GM19463 (cell line): ENCODE measurements at regions not wholly inside any gene's neighbourhood (a gene's known extent, or its start where the extent isn't known, plus 50 kb on each side); places are given as distances from the start of the nearest gene placed in this dataset.

Experiments
- ATAC-seq: cut with Tn5 transposase; IDR thresholded peaks from one replicate; pipeline ENCODE4 v1.9.1; 2021; ENCODE audit warnings: mild to moderate bottlenecking, moderate library complexity; ENCODE audit not compliant: unreplicated experiment

GRCh38 chr6:166776571-166776970, 149.5 kb upstream of the RPS6KA2 start:
- no peak for ATAC-seq

- ATAC-seq = no peak
Measured at GRCh38 chr6:166775923-166776220, 148.8 kb upstream of the RPS6KA2 start.

- no peak for ATAC-seq
Measured at GRCh38 chr6:166775180-166775922, 148.3 kb upstream of the RPS6KA2 start.

GRCh38 chr6:166774770-166775169, 147.7 kb upstream of the RPS6KA2 start:
- ATAC-seq = no peak

- no peak for ATAC-seq
Measured at GRCh38 chr6:166774292-166774691, 147.2 kb upstream of the RPS6KA2 start.

- ATAC-seq = no peak
Measured at GRCh38 chr6:166772518-166772917, 145.5 kb upstream of the RPS6KA2 start.

GRCh38 chr6:166771701-166772100, 144.7 kb upstream of the RPS6KA2 start:
- ATAC-seq = no peak

GRCh38 chr6:166770216-166771116, 143.4 kb upstream of the RPS6KA2 start:
- no peak for ATAC-seq

GRCh38 chr6:166769648-166770047, 142.6 kb upstream of the RPS6KA2 start:
- no peak for ATAC-seq

GRCh38 chr6:166768761-166769160, 141.7 kb upstream of the RPS6KA2 start:
- no peak for ATAC-seq

GRCh38 chr6:166767230-166767629, 140.2 kb upstream of the RPS6KA2 start:
- no peak for ATAC-seq

GRCh38 chr6:166766769-166767168, 139.7 kb upstream of the RPS6KA2 start:
- no peak for ATAC-seq

- ATAC-seq = no peak
Measured at GRCh38 chr6:166765234-166765541, 138.1 kb upstream of the RPS6KA2 start.

- ATAC-seq = no peak
Measured at GRCh38 chr6:166764473-166765233, 137.6 kb upstream of the RPS6KA2 start.

- ATAC-seq = no peak
Measured at GRCh38 chr6:166763606-166764472, 136.8 kb upstream of the RPS6KA2 start.

GRCh38 chr6:166761801-166762200, 134.8 kb upstream of the RPS6KA2 start:
- no peak for ATAC-seq

GRCh38 chr6:166760288-166760687, 133.2 kb upstream of the RPS6KA2 start:
- no peak for ATAC-seq

- no peak for ATAC-seq
Measured at GRCh38 chr6:166758136-166758704, 131.2 kb upstream of the RPS6KA2 start.

- ATAC-seq = no peak
Measured at GRCh38 chr6:166757232-166758135, 130.4 kb upstream of the RPS6KA2 start.
